HCEC 1CT (cell line): ENCODE measurements at regions not wholly inside any gene's neighbourhood (a gene's known extent, or its start where the extent isn't known, plus 50 kb on each side); places are given as distances from the start of the nearest gene placed in this dataset.
A peak's percentile ranks its signal among the peaks of the same experiment; 100 is the strongest.
"Not testable (repeated sequence)": the region's sequence is repeated elsewhere in the genome, so short reads cannot be mapped to it uniquely, and the experiment has no call there.

Experiments
- DNase-seq: peaks from one replicate; pipeline ENCODE4 v3.0.0-alpha.2; 2017

- DNase-seq: no peak
Observed at GRCh38 chr4:64960516-64960915, 551.3 kb upstream of the TECRL start.

GRCh38 chr4:64940698-64941097 is 531.4 kb upstream of the TECRL start:
- DNase-seq: peak; percentile 76

GRCh38 chr4:64935469-64936001 is 526.3 kb upstream of the TECRL start:
- DNase-seq: no peak

- DNase-seq: no peak
Observed at GRCh38 chr4:64911846-64912245, 502.6 kb upstream of the TECRL start.

GRCh38 chr4:64903986-64904385 is 494.7 kb upstream of the TECRL start:
- DNase-seq: no peak

- DNase-seq: peak; percentile 42
Observed at GRCh38 chr4:64899563-64899962, 490.3 kb upstream of the TECRL start.

GRCh38 chr4:64899030-64899429 is 489.8 kb upstream of the TECRL start:
- not testable (repeated sequence) for DNase-seq

- DNase-seq: no peak
Observed at GRCh38 chr4:64897683-64898082, 488.4 kb upstream of the TECRL start.

GRCh38 chr4:64895031-64895430 is 485.8 kb upstream of the TECRL start:
- no peak for DNase-seq

GRCh38 chr4:64893205-64893604 is 484.0 kb upstream of the TECRL start:
- no peak for DNase-seq

GRCh38 chr4:64889906-64890610 is 480.8 kb upstream of the TECRL start:
- DNase-seq: no peak

- no peak for DNase-seq
Observed at GRCh38 chr4:64883087-64883807, 474.0 kb upstream of the TECRL start.

- DNase-seq: no peak
Observed at GRCh38 chr4:64882311-64883086, 473.2 kb upstream of the TECRL start.

- no peak for DNase-seq
Observed at GRCh38 chr4:64880557-64880956, 471.3 kb upstream of the TECRL start.

GRCh38 chr4:64876021-64876420 is 466.8 kb upstream of the TECRL start:
- DNase-seq: no peak

GRCh38 chr4:64870558-64870957 is 461.3 kb upstream of the TECRL start:
- no peak for DNase-seq

GRCh38 chr4:64857815-64858214 is 448.6 kb upstream of the TECRL start:
- DNase-seq: no peak

GRCh38 chr4:64857198-64857597 is 447.9 kb upstream of the TECRL start:
- DNase-seq: peak; percentile 18

- no peak for DNase-seq
Observed at GRCh38 chr4:64846417-64846816, 437.2 kb upstream of the TECRL start.

GRCh38 chr4:64829749-64830148 is 420.5 kb upstream of the TECRL start:
- DNase-seq: no peak

GRCh38 chr4:64824591-64824990 is 415.3 kb upstream of the TECRL start:
- DNase-seq: no peak

- DNase-seq: no peak
Observed at GRCh38 chr4:64822405-64822804, 413.2 kb upstream of the TECRL start.

- DNase-seq: no peak
Observed at GRCh38 chr4:64821219-64821976, 412.1 kb upstream of the TECRL start.
